ENCODE measurements at regions not wholly inside any gene's neighbourhood (a gene's known extent, or its start where the extent isn't known, plus 50 kb on each side); places are given as distances from the start of the nearest gene placed in this dataset.
"Not testable (repeated sequence)": the region's sequence is repeated elsewhere in the genome, so short reads cannot be mapped to it uniquely, and the experiment has no call there.

- no peak for DNase-seq (ENCODE audit: low spot score)
- Histone ChIP-seq H3K4me3 (no peak overlapping the region), H3K27ac (no peak overlapping the region)
- TF ChIP-seq, protein P1, sequence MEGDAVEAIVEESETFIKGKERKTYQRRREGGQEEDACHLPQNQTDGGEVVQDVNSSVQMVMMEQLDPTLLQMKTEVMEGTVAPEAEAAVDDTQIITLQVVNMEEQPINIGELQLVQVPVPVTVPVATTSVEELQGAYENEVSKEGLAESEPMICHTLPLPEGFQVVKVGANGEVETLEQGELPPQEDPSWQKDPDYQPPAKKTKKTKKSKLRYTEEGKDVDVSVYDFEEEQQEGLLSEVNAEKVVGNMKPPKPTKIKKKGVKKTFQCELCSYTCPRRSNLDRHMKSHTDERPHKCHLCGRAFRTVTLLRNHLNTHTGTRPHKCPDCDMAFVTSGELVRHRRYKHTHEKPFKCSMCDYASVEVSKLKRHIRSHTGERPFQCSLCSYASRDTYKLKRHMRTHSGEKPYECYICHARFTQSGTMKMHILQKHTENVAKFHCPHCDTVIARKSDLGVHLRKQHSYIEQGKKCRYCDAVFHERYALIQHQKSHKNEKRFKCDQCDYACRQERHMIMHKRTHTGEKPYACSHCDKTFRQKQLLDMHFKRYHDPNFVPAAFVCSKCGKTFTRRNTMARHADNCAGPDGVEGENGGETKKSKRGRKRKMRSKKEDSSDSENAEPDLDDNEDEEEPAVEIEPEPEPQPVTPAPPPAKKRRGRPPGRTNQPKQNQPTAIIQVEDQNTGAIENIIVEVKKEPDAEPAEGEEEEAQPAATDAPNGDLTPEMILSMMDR (IDR thresholded peaks at IDR 0.05): no peak
Observed at GRCh38 chr6:125577124-125577662, 172.2 kb upstream of the HEY2 start.

DNA sequence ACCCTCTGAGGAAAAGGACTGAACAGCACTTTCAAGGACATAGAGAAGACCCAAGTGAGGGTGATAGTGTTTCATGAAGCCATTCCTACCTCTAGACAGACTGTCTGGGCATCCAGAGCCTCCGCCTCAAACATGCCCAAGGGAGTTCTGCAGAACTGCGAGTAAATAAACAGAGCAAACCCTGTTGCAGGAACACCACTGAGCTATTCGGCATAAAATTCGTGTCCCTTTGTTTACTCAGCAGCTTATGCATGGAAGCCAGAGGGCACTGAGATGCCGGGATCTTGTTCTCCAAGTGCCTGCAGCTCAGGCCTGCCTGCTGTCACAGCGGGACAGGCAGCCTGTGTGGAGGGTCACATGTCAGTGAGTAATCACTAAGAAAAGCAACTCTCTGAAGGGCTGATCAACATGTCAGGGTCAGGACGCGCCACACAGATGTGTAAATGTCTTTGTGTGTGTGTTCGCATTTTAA, 164.9 kb upstream of the HEY2 start:
- H3K4me3 ChIP-seq: peak overlapping the region; percentile 19
- peak overlapping the region in 1 of 2 donors; percentile 69 for H3K27ac ChIP-seq
- TF ChIP-seq, protein P1 (IDR thresholded peaks at IDR 0.05): no peak
- peak; percentile 79 for DNase-seq (ENCODE audit: low spot score)

GRCh38 chr6:125585470-125585869, 164.0 kb upstream of the HEY2 start:
- no peak for DNase-seq (ENCODE audit: low spot score)
- TF ChIP-seq, protein P1 (IDR thresholded peaks at IDR 0.05): no peak
- no peak overlapping the region for H3K4me3 ChIP-seq
- H3K27ac ChIP-seq: no peak overlapping the region

GRCh38 chr6:125586074-125586473, 163.4 kb upstream of the HEY2 start:
- Histone ChIP-seq H3K27ac (no peak overlapping the region), H3K4me3 (no peak overlapping the region)
- TF ChIP-seq, protein P1 (IDR thresholded peaks at IDR 0.05): no peak
- DNase-seq (ENCODE audit: low spot score): no peak

GRCh38 chr6:125586605-125587004, 162.8 kb upstream of the HEY2 start:
- H3K27ac ChIP-seq: no peak overlapping the region
- TF ChIP-seq, protein P1 (IDR thresholded peaks at IDR 0.05): no peak

DNA sequence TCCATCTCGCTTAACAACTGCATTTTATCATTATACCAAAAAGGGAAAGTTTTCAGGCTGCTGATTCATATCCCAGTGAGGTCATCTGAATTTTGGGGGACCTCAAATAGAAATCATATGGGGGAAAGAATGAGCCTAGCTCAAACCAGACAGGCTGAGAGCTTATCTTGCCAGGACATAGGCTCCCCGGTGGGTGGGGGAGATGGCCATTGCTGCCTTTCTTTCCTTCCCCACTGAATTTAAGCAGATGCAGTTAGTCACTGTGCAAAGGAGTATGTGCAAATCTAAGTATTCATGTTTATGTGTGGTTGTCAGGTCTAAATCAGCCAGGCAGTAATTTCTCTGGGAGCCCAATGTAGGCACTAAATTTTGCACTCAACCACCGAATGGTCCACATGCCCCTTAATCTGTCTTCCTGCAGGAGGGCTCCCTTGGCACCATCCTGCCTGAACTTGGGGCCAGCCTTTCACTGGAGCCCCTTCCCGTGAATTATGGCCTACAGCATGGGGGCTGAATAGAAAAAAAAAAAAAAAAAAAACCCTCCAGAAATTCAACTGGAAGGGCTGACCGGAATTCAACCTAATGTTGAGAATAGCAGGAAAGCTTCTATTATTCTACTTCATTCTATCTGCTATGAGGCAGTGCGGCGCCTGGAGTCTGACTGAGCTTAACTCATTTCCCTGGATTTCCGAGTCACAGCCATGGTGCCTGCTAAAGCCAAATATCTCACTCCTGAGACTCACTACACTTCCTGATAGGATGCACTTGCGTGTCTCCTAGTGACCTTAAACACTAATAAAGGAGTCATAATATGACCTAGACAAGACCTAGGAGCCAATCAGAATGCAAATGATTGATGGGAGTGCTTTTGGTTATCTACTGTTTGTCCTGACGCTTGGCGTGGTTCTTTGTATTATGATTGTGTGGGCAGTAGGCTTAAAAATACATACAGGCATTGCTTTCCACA, 161.5 kb upstream of the HEY2 start:
- H3K27ac ChIP-seq: no peak overlapping the region
- no peak for DNase-seq (ENCODE audit: low spot score)
- H3K4me3 ChIP-seq: no peak overlapping the region
- TF ChIP-seq, protein P1 (IDR thresholded peaks at IDR 0.05): no peak

More at GRCh38 chr6:125586605-125587004, 162.8 kb upstream of the HEY2 start:
- DNase-seq (ENCODE audit: low spot score): no peak
- H3K4me3 ChIP-seq: no peak overlapping the region

- H3K27ac ChIP-seq; H3K4me3 ChIP-seq; DNase-seq (ENCODE audit: low spot score): not testable (repeated sequence)
Observed at GRCh38 chr6:125591796-125592195, 157.6 kb upstream of the HEY2 start.
